Body of pancreas (tissue), 4 donors: ENCODE measurements at regions not wholly inside any gene's neighbourhood (a gene's known extent, or its start where the extent isn't known, plus 50 kb on each side); places are given as distances from the start of the nearest gene placed in this dataset.

Source experiments
- ATAC-seq: fragments of 150-250 bp; one replicate; pipeline ENCODE4 v1.9.1; 2016
- DNase-seq, 4 donors: peaks; one replicate each; pipeline ENCODE4 v3.0.0-alpha.2; 2019
- H3K27ac ChIP-seq, 4 donors: fragments of 200-600 bp; sonication (generic); 1 replicate in 3 of 4; 2 replicates in 1 of 4; pipeline versions ENCODE4 v1.5.1 to v1.6.1; 2016 to 2019; ENCODE audit warnings: mild to moderate bottlenecking in 1 of 4, mixed read lengths in 1 of 4, moderate library complexity in 1 of 4
- H3K27me3 ChIP-seq, 2 donors: fragments of 200-600 bp; sonication (generic); one replicate each; pipeline ENCODE4 v1.6.0; 2016; ENCODE audit warnings: mild to moderate bottlenecking in 1 of 2
- H3K36me3 ChIP-seq, 2 donors: fragments of 200-600 bp; sonication (generic); replicated peaks in 1 of 2; 2 replicates each; pipeline ENCODE4 v1.5.1; 2016; ENCODE audit warnings: low read depth in 2 of 2; ENCODE audit not compliant: insufficient read depth in 1 of 2
- H3K4me1 ChIP-seq: fragments of 200-600 bp; sonication (generic); one replicate; pipeline ENCODE4 v1.6.0; 2016
- H3K4me3 ChIP-seq, 2 donors: fragments of 200-600 bp; sonication (generic); 1 replicate in 1 of 2; 2 replicates in 1 of 2; pipeline ENCODE4 v1.5.1; 2016 to 2019
- H3K9me3 ChIP-seq, 3 donors: fragments of 200-600 bp; sonication (generic); 1 replicate in 2 of 3; 2 replicates in 1 of 3; pipeline ENCODE4 v1.5.1; 2016
- CTCF ChIP-seq, 7 experiments: fragments of 450-650 bp in 4 of 7; fragments of 200-600 bp in 3 of 7; sonication (generic) in 3 of 7; IDR thresholded peaks; one replicate each; pipeline ENCODE4 v1.5.1; 2016 to 2019; ENCODE audit warnings: antibody characterized with exemption in 7 of 7
- POLR2A ChIP-seq, 3 donors: fragments of 450-650 bp; IDR thresholded peaks; one replicate each; pipeline ENCODE4 v1.6.1; 2016; ENCODE audit warnings: antibody characterized with exemption in 3 of 3, mild to moderate bottlenecking in 2 of 3
- WGBS, 2 donors: methylation state at CpG; one replicate each; pipeline ENCODE4 v1.1.5; 2017; 5-methylcytosine and 5-hydroxymethylcytosine counted together
- intact Hi-C: fragments of 100-400 bp; cut with DNase I; formaldehyde crosslinking; loops from one replicate; pipeline ENCODE4 v1.15.1; 2023

GRCh38 chr13:39123578-39123977, 85.3 kb downstream of the NHLRC3 start:
- 50% methylated on average over 1 of the region's 1 CpG for WGBS, 2 donors

GRCh38 chr13:39129213-39129612, 91.0 kb downstream of the NHLRC3 start:
- WGBS, 2 donors: 60 to 63% methylated on average over 6 of the region's 6 CpGs
- H3K4me1 ChIP-seq: no peaks in the 10 kb centered on the region
- no peak overlapping the region for H3K4me3 ChIP-seq
- no peak overlapping the region for H3K27ac ChIP-seq
- no peaks in the 10 kb centered on the region for H3K36me3 ChIP-seq
- no peaks in the 10 kb centered on the region for H3K9me3 ChIP-seq
- H3K27me3 ChIP-seq: no peaks in the 10 kb centered on the region
- intact Hi-C loops: no loop called here
- TF ChIP-seq POLR2A (IDR thresholded peaks at IDR 0.05): no peak
- TF ChIP-seq CTCF (IDR thresholded peaks at IDR 0.05): no peak
- DNase-seq (no peak), ATAC-seq (no peak)

More at GRCh38 chr13:39123578-39123977, 85.3 kb downstream of the NHLRC3 start:
- Histone ChIP-seq H3K9me3 (no peaks in the 10 kb centered on the region), H3K4me3 (no peak overlapping the region), H3K27me3 (no peaks in the 10 kb centered on the region), H3K4me1 (no peaks in the 10 kb centered on the region), H3K27ac (no peak overlapping the region), H3K36me3 (no peaks in the 10 kb centered on the region)
- DNase-seq (no peak), ATAC-seq (no peak)
- no peak for TF ChIP-seq POLR2A (IDR thresholded peaks at IDR 0.05)
- TF ChIP-seq CTCF (IDR thresholded peaks at IDR 0.05): no peak
- intact Hi-C loops: no loop called here

GRCh38 chr13:39130301-39130700, 92.0 kb downstream of the NHLRC3 start:
- intact Hi-C loops: no loop called here
- ATAC-seq: no peak
- TF ChIP-seq CTCF (IDR thresholded peaks at IDR 0.05) (no peak), POLR2A (IDR thresholded peaks at IDR 0.05) (no peak)
- Histone ChIP-seq H3K4me3 (no peak overlapping the region), H3K4me1 (no peaks in the 10 kb centered on the region), H3K9me3 (no peaks in the 10 kb centered on the region), H3K36me3 (no peaks in the 10 kb centered on the region), H3K27ac (no peak overlapping the region), H3K27me3 (no peaks in the 10 kb centered on the region)
- no peak for DNase-seq
- WGBS, 2 donors: 63 to 65% methylated on average over 8 of the region's 8 CpGs

GRCh38 chr13:39132286-39133230, 94.3 kb downstream of the NHLRC3 start:
- DNase-seq: no peak
- H3K27ac ChIP-seq: no peak overlapping the region
- no peaks in the 10 kb centered on the region for H3K36me3 ChIP-seq
- no peaks in the 10 kb centered on the region for H3K27me3 ChIP-seq
- no peak for ATAC-seq
- H3K4me3 ChIP-seq: no peak overlapping the region
- TF ChIP-seq POLR2A (IDR thresholded peaks at IDR 0.05) (no peak), CTCF (IDR thresholded peaks at IDR 0.05) (no peak)
- intact Hi-C loops: no loop called here
- H3K4me1 ChIP-seq: no peaks in the 10 kb centered on the region
- 59 to 61% methylated on average over 4 of the region's 4 CpGs for WGBS, 2 donors
- no peaks in the 10 kb centered on the region for H3K9me3 ChIP-seq

GRCh38 chr13:39133781-39134180, 95.5 kb downstream of the NHLRC3 start:
- intact Hi-C loops: no loop called here
- Histone ChIP-seq H3K36me3 (no peaks in the 10 kb centered on the region), H3K4me3 (no peak overlapping the region), H3K27me3 (no peaks in the 10 kb centered on the region), H3K9me3 (no peaks in the 10 kb centered on the region), H3K4me1 (no peaks in the 10 kb centered on the region), H3K27ac (no peak overlapping the region)
- TF ChIP-seq POLR2A (IDR thresholded peaks at IDR 0.05) (no peak), CTCF (IDR thresholded peaks at IDR 0.05) (no peak)
- 79 to 89% methylated on average over 3 of the region's 3 CpGs for WGBS, 2 donors
- ATAC-seq (no peak), DNase-seq (no peak)
